Activated naive CD4-positive, alpha-beta T cell treated with anti-CD3 and anti-CD28 coated beads for 36 hours (primary cell): ENCODE measurements at regions not wholly inside any gene's neighbourhood (a gene's known extent, or its start where the extent isn't known, plus 50 kb on each side); places are given as distances from the start of the nearest gene placed in this dataset.
"Not testable (repeated sequence)": the region's sequence is repeated elsewhere in the genome, so short reads cannot be mapped to it uniquely, and the experiment has no call there.

ENCODE experiments used
- CTCF ChIA-PET: fragments of 350-600 bp; sonication (Branson Sonifier 250); formaldehyde crosslinking; loops from one replicate; lab custom pipeline; 2021; ENCODE audit warnings: antibody characterized with exemption; lab: Charles Lee
- DNase-seq: peaks from one replicate; pipeline ENCODE4 v3.0.0-alpha.2; 2020
- H3K27ac Mint-ChIP-seq: one replicate; pipeline ENCODE4 v1.8.0; 2021; ENCODE audit warnings: mild to moderate bottlenecking, mixed read lengths
- H3K27me3 Mint-ChIP-seq: one replicate; pipeline ENCODE4 v1.8.0; 2021; ENCODE audit warnings: low read depth, mixed read lengths
- H3K36me3 Mint-ChIP-seq: one replicate; pipeline ENCODE4 v1.8.0; 2021; ENCODE audit warnings: low read depth, mixed read lengths
- H3K4me1 Mint-ChIP-seq: one replicate; pipeline ENCODE4 v1.8.0; 2021; ENCODE audit warnings: low read depth, mixed read lengths
- H3K4me3 Mint-ChIP-seq: one replicate; pipeline ENCODE4 v1.8.0; 2021; ENCODE audit warnings: mild to moderate bottlenecking, moderate library complexity, mixed read lengths
- H3K9me3 Mint-ChIP-seq: one replicate; pipeline ENCODE4 v1.8.0; 2021; ENCODE audit warnings: mixed read lengths
- intact Hi-C: fragments of 100-400 bp; cut with micrococcal nuclease; formaldehyde crosslinking; loops from one replicate; pipeline ENCODE4 v1.15.1; 2023

- H3K4me3 Mint-ChIP-seq = no peak overlapping the region
- CTCF ChIA-PET = no interaction called here
- no peak for DNase-seq
- peaks cover 11% of the 10 kb centered on the region for H3K27me3 Mint-ChIP-seq
- no peaks in the 10 kb centered on the region for H3K4me1 Mint-ChIP-seq
- peaks cover 4% of the 10 kb centered on the region for H3K9me3 Mint-ChIP-seq
- no peaks in the 10 kb centered on the region for H3K36me3 Mint-ChIP-seq
- no peak overlapping the region for H3K27ac Mint-ChIP-seq
- intact Hi-C loops = no loop called here
These were observed 216.7 kb downstream of the IL20RB start for GRCh38 chr3:137174514-137174913.

- Mint-ChIP-seq H3K9me3 (peaks cover 2% of the 10 kb centered on the region), H3K27ac (no peak overlapping the region), H3K4me1 (no peaks in the 10 kb centered on the region), H3K36me3 (no peaks in the 10 kb centered on the region), H3K4me3 (no peak overlapping the region), H3K27me3 (peaks cover 4% of the 10 kb centered on the region)
- intact Hi-C loops = no loop called here
- CTCF ChIA-PET = interaction anchor here (0.7 to 1.1 kb wide), 2 partner anchors 219 to 766 kb away, joined by 3 to 4 read pairs; no protein-coding TSS in a partner anchor
- no peak for DNase-seq
These were observed 222.4 kb downstream of the IL20RB start for GRCh38 chr3:137180220-137180619.

GRCh38 chr3:137191133-137191923 is 233.5 kb downstream of the IL20RB start:
- Mint-ChIP-seq H3K9me3 (no peaks in the 10 kb centered on the region), H3K27ac (no peak overlapping the region), H3K4me3 (no peak overlapping the region), H3K27me3 (peaks cover 6% of the 10 kb centered on the region), H3K4me1 (no peaks in the 10 kb centered on the region), H3K36me3 (no peaks in the 10 kb centered on the region)
- intact Hi-C loops = no loop called here
- CTCF ChIA-PET = no interaction called here
- no peak for DNase-seq

- CTCF ChIA-PET = interaction anchor here (0.6 kb wide), 1 partner anchor 155 kb away, joined by 3 read pairs; no protein-coding TSS in a partner anchor
- no peak for DNase-seq
- Mint-ChIP-seq H3K36me3 (no peaks in the 10 kb centered on the region), H3K4me1 (no peaks in the 10 kb centered on the region), H3K9me3 (no peaks in the 10 kb centered on the region), H3K4me3 (no peak overlapping the region), H3K27ac (no peak overlapping the region), H3K27me3 (peaks cover 6% of the 10 kb centered on the region)
- intact Hi-C loops = no loop called here
These were observed 234.2 kb downstream of the IL20RB start for GRCh38 chr3:137191951-137192350.

GRCh38 chr3:137194301-137194700 is 236.5 kb downstream of the IL20RB start:
- CTCF ChIA-PET = no interaction called here
- Mint-ChIP-seq H3K27ac (no peak overlapping the region), H3K4me3 (no peak overlapping the region), H3K9me3 (no peaks in the 10 kb centered on the region), H3K27me3 (peaks cover 6% of the 10 kb centered on the region), H3K4me1 (no peaks in the 10 kb centered on the region), H3K36me3 (no peaks in the 10 kb centered on the region)
- intact Hi-C loops = no loop called here
- no peak for DNase-seq

- H3K27ac Mint-ChIP-seq, H3K9me3 Mint-ChIP-seq, H3K36me3 Mint-ChIP-seq, H3K4me3 Mint-ChIP-seq, intact Hi-C loops, H3K4me1 Mint-ChIP-seq, CTCF ChIA-PET, DNase-seq, H3K27me3 Mint-ChIP-seq: not testable (repeated sequence)
These were observed 240.6 kb downstream of the IL20RB start for GRCh38 chr3:137198374-137198773.

- intact Hi-C loops = no loop called here
- H3K9me3 Mint-ChIP-seq = no peaks in the 10 kb centered on the region
- H3K4me3 Mint-ChIP-seq = no peak overlapping the region
- H3K36me3 Mint-ChIP-seq = no peaks in the 10 kb centered on the region
- H3K4me1 Mint-ChIP-seq = no peaks in the 10 kb centered on the region
- no peaks in the 10 kb centered on the region for H3K27me3 Mint-ChIP-seq
- CTCF ChIA-PET = no interaction called here
- no peak overlapping the region for H3K27ac Mint-ChIP-seq
- no peak for DNase-seq
These were observed 241.9 kb downstream of the IL20RB start for GRCh38 chr3:137199678-137200077.

GRCh38 chr3:137201066-137201465 is 243.3 kb downstream of the IL20RB start:
- intact Hi-C loops = no loop called here
- no peak overlapping the region for H3K27ac Mint-ChIP-seq
- H3K4me1 Mint-ChIP-seq = no peaks in the 10 kb centered on the region
- H3K9me3 Mint-ChIP-seq = no peaks in the 10 kb centered on the region
- no peak overlapping the region for H3K4me3 Mint-ChIP-seq
- DNase-seq = no peak
- H3K27me3 Mint-ChIP-seq = peaks cover 2% of the 10 kb centered on the region
- no peaks in the 10 kb centered on the region for H3K36me3 Mint-ChIP-seq
- CTCF ChIA-PET = no interaction called here

- no peak for DNase-seq
- peaks cover 5% of the 10 kb centered on the region for H3K27me3 Mint-ChIP-seq
- intact Hi-C loops = no loop called here
- no peaks in the 10 kb centered on the region for H3K4me1 Mint-ChIP-seq
- no peak overlapping the region for H3K27ac Mint-ChIP-seq
- no peaks in the 10 kb centered on the region for H3K9me3 Mint-ChIP-seq
- no peaks in the 10 kb centered on the region for H3K36me3 Mint-ChIP-seq
- H3K4me3 Mint-ChIP-seq = no peak overlapping the region
- CTCF ChIA-PET = interaction anchor here (0.6 kb wide), 1 partner anchor 9 kb away, joined by 3 read pairs; no protein-coding TSS in a partner anchor
These were observed 245.2 kb downstream of the IL20RB start for GRCh38 chr3:137202941-137203340.

GRCh38 chr3:137204409-137204808 is 246.6 kb downstream of the IL20RB start:
- Mint-ChIP-seq H3K4me3 (no peak overlapping the region), H3K27ac (no peak overlapping the region), H3K36me3 (no peaks in the 10 kb centered on the region), H3K4me1 (no peaks in the 10 kb centered on the region), H3K9me3 (no peaks in the 10 kb centered on the region), H3K27me3 (peaks cover 5% of the 10 kb centered on the region)
- DNase-seq = no peak
- CTCF ChIA-PET = no interaction called here
- intact Hi-C loops = no loop called here

- Mint-ChIP-seq H3K9me3 (no peaks in the 10 kb centered on the region), H3K27ac (no peak overlapping the region), H3K27me3 (peaks cover 5% of the 10 kb centered on the region), H3K4me1 (no peaks in the 10 kb centered on the region), H3K4me3 (no peak overlapping the region), H3K36me3 (no peaks in the 10 kb centered on the region)
- CTCF ChIA-PET = no interaction called here
- intact Hi-C loops = no loop called here
- no peak for DNase-seq
These were observed 247.7 kb downstream of the IL20RB start for GRCh38 chr3:137205394-137206045.

- CTCF ChIA-PET = no interaction called here
- intact Hi-C loops = no loop called here
- H3K4me1 Mint-ChIP-seq = no peaks in the 10 kb centered on the region
- H3K36me3 Mint-ChIP-seq = no peaks in the 10 kb centered on the region
- no peak overlapping the region for H3K27ac Mint-ChIP-seq
- H3K9me3 Mint-ChIP-seq = no peaks in the 10 kb centered on the region
- H3K27me3 Mint-ChIP-seq = peaks cover 5% of the 10 kb centered on the region
- DNase-seq = no peak
- no peak overlapping the region for H3K4me3 Mint-ChIP-seq
These were observed 249.8 kb downstream of the IL20RB start for GRCh38 chr3:137207616-137208015.

GRCh38 chr3:137217733-137218132 is 259.9 kb downstream of the IL20RB start:
- CTCF ChIA-PET = no interaction called here
- Mint-ChIP-seq H3K4me1 (no peaks in the 10 kb centered on the region), H3K4me3 (no peak overlapping the region), H3K36me3 (no peaks in the 10 kb centered on the region), H3K9me3 (peaks cover 9% of the 10 kb centered on the region), H3K27ac (no peak overlapping the region), H3K27me3 (no peaks in the 10 kb centered on the region)
- DNase-seq = peak; percentile 9
- intact Hi-C loops = no loop called here
